Coronary artery (tissue), 2 donors: ENCODE measurements at regions not wholly inside any gene's neighbourhood (a gene's known extent, or its start where the extent isn't known, plus 50 kb on each side); places are given as distances from the start of the nearest gene placed in this dataset.

Source experiments
- DNase-seq: peaks from one replicate; pipeline ENCODE4 v3.0.0-alpha.2; 2017; ENCODE audit warnings: low spot score
- H3K27ac ChIP-seq, 2 donors: fragments of 200-600 bp; sonication (generic); one replicate each; pipeline ENCODE4 v1.5.1; 2016 to 2019
- H3K4me3 ChIP-seq: fragments of 200-600 bp; sonication (generic); 2 replicates; pipeline ENCODE4 v1.5.1; 2016; ENCODE audit warnings: mild to moderate bottlenecking, moderate library complexity
- TF ChIP-seq, protein P1 (sequence below): fragments of 200-600 bp; sonication (generic); IDR thresholded peaks from one replicate; pipeline ENCODE4 v1.5.1; 2019; ENCODE audit warnings: antibody characterized with exemption

DNA sequence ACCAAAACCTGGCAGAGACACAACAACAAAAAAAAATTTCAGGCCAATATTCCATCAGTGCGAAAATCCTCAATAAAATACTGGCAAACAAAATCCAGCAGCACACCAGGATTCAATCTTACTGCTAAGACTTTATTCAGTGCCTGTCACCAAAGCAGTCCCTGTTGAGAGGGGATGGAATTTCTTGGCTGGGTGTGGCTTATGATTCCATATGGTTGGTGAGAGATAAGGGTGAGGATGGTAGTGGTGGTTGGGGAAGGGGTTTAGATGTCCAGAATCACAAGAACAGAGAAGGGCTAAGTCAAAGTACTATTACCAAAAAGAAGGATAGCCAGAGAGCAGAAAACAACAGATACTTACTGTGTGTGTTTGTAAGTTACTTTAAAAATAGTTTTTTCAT is 152.8 kb upstream of the SLC35B3 start:
- DNase-seq, result no peak
- TF ChIP-seq, protein P1, sequence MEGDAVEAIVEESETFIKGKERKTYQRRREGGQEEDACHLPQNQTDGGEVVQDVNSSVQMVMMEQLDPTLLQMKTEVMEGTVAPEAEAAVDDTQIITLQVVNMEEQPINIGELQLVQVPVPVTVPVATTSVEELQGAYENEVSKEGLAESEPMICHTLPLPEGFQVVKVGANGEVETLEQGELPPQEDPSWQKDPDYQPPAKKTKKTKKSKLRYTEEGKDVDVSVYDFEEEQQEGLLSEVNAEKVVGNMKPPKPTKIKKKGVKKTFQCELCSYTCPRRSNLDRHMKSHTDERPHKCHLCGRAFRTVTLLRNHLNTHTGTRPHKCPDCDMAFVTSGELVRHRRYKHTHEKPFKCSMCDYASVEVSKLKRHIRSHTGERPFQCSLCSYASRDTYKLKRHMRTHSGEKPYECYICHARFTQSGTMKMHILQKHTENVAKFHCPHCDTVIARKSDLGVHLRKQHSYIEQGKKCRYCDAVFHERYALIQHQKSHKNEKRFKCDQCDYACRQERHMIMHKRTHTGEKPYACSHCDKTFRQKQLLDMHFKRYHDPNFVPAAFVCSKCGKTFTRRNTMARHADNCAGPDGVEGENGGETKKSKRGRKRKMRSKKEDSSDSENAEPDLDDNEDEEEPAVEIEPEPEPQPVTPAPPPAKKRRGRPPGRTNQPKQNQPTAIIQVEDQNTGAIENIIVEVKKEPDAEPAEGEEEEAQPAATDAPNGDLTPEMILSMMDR, result no peak
- no peak overlapping the region for H3K27ac ChIP-seq
- no peak overlapping the region for H3K4me3 ChIP-seq

DNA sequence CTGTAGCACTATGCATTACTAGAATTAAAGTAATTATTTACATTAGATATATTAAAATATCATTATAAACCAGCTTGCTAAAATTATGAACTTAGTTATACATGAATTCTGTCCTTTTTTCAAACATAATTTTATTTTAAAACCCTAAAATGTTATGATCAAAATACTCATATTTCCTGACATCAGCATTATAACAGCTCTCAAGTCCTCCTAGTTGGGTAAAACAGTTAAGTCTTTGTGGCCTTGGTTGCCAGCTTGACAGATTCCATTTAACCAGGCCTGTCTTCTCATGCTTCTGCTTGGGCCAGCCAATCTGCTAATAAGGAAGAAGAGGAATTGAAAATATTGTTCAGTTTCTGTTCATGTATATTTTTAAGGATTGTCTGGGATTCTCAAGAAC is 147.9 kb upstream of the SLC35B3 start:
- DNase-seq, result no peak
- Histone ChIP-seq H3K4me3 (no peak overlapping the region), H3K27ac (no peak overlapping the region)
- TF ChIP-seq, protein P1, result no peak

DNA sequence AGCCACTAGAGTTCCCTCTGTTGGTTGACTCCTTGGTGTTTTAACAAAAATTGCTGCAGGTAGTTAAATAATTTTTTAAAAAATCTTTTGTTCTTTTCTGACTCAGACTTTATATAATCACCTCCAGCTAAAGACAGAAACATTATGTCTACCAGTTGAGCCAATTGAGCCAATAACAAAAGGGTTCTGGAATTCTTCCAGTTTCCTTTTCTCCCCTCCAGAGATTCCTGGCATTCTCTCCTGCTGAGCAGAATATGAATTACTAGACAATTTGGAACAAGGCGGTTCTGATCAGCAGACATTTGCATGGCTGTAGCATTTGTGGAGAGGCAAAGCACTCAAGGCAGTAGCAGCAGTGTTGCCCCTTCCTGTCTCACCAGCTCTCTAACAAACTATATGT is 144.0 kb upstream of the SLC35B3 start:
- Histone ChIP-seq H3K27ac (no peak overlapping the region), H3K4me3 (no peak overlapping the region)
- DNase-seq, result no peak
- TF ChIP-seq, protein P1, result no peak

DNA sequence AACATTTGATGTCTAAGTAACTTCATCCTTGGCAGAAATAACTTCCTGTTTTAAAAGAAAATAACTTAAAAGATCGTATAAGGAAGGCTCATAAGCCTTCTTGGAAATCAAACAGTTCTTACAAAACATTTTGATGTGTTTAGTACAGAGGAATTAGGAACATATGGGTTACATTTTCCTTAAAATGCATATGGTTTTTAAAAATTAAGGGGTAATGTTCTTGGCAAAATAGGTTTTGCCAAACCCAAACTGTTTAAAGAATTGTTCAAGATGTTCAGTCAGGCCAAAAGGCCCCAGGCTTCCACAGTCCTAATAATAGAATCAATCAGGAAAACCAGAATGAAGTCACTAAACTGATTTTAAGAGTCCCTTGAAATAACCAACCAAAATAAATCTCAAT is 142.7 kb upstream of the SLC35B3 start:
- TF ChIP-seq, protein P1, result no peak
- Histone ChIP-seq H3K27ac (no peak overlapping the region), H3K4me3 (no peak overlapping the region)
- no peak for DNase-seq

DNA sequence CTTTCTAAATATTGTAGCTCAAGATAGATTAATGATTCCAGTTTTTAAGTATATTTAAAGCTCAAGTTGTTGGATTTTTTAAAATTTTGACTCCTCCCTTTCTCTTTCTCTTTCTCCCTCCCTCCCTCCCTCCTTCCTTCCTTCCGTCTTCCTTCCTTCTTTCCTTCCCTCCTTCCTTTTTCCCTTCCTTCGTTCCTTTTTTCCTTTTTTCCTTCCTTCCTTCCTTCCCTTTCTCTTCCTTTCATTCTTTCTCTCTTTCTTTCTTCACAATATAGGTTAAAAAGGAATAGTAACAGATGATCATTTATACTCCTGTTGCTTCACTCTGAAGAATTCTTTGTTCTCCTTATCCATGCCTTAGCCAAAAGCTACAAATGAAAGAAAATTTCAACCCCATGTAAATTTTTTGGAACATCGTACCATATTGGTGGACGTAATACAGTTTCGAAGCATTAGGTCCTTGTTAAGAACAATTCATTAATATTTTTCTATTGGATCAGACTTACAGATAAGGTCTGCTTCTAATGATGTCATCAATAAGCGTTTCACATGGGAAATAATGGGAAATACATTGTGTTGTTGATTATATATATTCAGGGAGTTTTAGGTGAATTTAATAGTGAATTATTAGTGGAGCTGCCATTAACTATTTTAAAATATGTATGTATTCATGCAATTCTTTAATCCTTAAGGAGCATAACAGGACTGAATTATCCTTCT is 139.6 kb upstream of the SLC35B3 start:
- DNase-seq, result no peak
- TF ChIP-seq, protein P1, result no peak
- Histone ChIP-seq H3K27ac (no peak overlapping the region), H3K4me3 (no peak overlapping the region)

DNA sequence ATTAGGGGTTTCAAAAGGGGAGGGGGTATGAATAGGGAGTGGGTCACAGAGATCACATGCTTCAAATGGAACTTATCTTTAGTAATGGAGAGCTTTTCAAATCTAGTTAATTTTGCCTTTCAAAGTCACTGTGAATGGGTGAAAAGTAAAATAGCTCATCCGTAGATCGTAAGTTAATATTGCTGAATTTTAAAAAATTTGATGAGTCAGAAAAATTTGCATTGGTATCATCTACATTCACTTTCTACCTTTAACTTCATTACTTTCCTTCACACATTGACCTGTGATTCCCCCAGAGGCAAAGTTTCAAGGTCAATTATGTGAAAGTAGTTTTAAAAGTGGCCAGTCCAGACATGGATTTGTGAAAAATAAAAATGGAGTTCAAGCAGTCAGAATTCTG is 139.0 kb upstream of the SLC35B3 start:
- TF ChIP-seq, protein P1, result no peak
- no peak for DNase-seq
- H3K4me3 ChIP-seq, result no peak overlapping the region
- H3K27ac ChIP-seq, result no peak overlapping the region

DNA sequence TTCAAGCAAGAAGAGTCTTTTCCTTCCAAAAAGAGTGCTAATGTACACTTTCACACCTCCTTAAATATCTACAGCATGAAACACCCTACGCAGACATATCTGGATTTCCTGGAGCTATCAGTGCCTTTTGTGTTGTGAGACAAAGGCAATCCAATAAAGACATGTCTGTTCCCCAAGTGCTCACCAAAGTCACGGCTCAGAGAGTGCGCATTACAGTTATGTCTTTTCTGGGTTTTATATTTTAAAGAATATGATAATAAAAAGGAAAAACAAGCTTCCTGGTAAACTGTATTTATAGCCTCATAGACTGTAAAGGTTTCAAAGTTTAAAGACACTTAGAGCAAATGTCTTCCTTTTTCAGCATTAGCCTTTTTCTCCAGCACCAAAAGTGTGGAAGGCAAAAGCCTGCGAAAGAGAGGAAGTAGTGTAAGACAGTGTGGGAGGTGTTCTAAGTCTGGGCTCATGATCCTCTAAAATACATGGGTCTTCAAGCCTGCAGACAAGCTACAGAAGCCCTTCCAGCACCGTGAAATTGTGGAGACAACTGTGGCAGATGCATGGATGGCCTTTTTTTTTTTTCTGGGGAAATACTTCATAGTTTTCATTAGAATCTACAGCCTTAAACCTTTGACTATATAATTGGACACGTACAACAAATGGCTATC is 135.0 kb upstream of the SLC35B3 start:
- TF ChIP-seq, protein P1, result no peak
- Histone ChIP-seq H3K27ac (no peak overlapping the region), H3K4me3 (no peak overlapping the region)
- DNase-seq, result no peak
